Keratinocyte (primary cell): ENCODE measurements at regions not wholly inside any gene's neighbourhood (a gene's known extent, or its start where the extent isn't known, plus 50 kb on each side); places are given as distances from the start of the nearest gene placed in this dataset.

Source experiments
- DNase-seq: peaks from one replicate; pipeline ENCODE4 v3.0.0-alpha.2; 2011; ENCODE audit warnings: low read depth, missing footprints, low spot score
- FAIRE-seq: peaks from 2 replicates; lab custom pipeline; 2011; peaks lifted over from hg19 to GRCh38; lab: Jason Lieb, UNC
- H2AFZ ChIP-seq: 2 replicates; pipeline ENCODE4 v1.6.0; 2012; ENCODE audit warnings: low read length, control low read depth, inconsistent platforms; ENCODE audit not compliant: control insufficient read depth
- H3K27ac ChIP-seq: 2 replicates; pipeline ENCODE4 v1.5.1; 2011; ENCODE audit warnings: low read length; ENCODE audit not compliant: control insufficient read depth, insufficient read depth
- H3K27me3 ChIP-seq: 3 replicates; pipeline ENCODE4 v1.6.0; 2011; ENCODE audit warnings: low read length; ENCODE audit not compliant: control insufficient read depth, insufficient read depth; ENCODE audit errors: extremely low read depth
- H3K36me3 ChIP-seq, 2 experiments: 2 replicates in 1 of 2; 3 replicates in 1 of 2; pipeline ENCODE4 v1.5.1; 2011; ENCODE audit warnings: low read length in 2 of 2, mild to moderate bottlenecking in 1 of 2; ENCODE audit not compliant: control insufficient read depth in 2 of 2, insufficient read depth in 2 of 2; ENCODE audit errors: extremely low read depth in 1 of 2
- H3K4me1 ChIP-seq: 3 replicates; pipeline ENCODE4 v1.5.1; 2011; ENCODE audit warnings: low read length; ENCODE audit not compliant: control insufficient read depth, insufficient read depth; ENCODE audit errors: extremely low read depth
- H3K4me2 ChIP-seq: 3 replicates; pipeline ENCODE4 v1.6.0; 2011; ENCODE audit warnings: low read depth, low read length; ENCODE audit not compliant: control insufficient read depth, insufficient read depth; ENCODE audit errors: extremely low read depth
- H3K4me3 ChIP-seq, 3 experiments: fragments of 200-600 bp in 1 of 3; sonication (generic) in 1 of 3; 2 replicates in 2 of 3; 3 replicates in 1 of 3; pipeline ENCODE4 v1.5.1; 2011 to 2016; ENCODE audit warnings: low read length in 3 of 3, mild to moderate bottlenecking in 3 of 3, control low read depth in 2 of 3, inconsistent platforms in 1 of 3, low read depth in 1 of 3, mixed read lengths in 1 of 3, mixed run types in 1 of 3, moderate library complexity in 1 of 3; ENCODE audit not compliant: control insufficient read depth in 2 of 3, insufficient read depth in 2 of 3; ENCODE audit errors: extremely low read depth in 1 of 3
- H3K79me2 ChIP-seq: 2 replicates; pipeline ENCODE4 v1.6.0; 2012; ENCODE audit warnings: low read length; ENCODE audit not compliant: control insufficient read depth, insufficient read depth
- H3K9ac ChIP-seq: 3 replicates; pipeline ENCODE4 v1.6.0; 2011; ENCODE audit warnings: low read length; ENCODE audit not compliant: control insufficient read depth, insufficient read depth; ENCODE audit errors: extremely low read depth
- H3K9me1 ChIP-seq: 3 replicates; pipeline ENCODE4 v1.6.0; 2011; ENCODE audit warnings: low read length; ENCODE audit not compliant: control insufficient read depth, insufficient read depth; ENCODE audit errors: extremely low read depth
- H3K9me3 ChIP-seq: 2 replicates; pipeline ENCODE4 v1.5.1; 2012; ENCODE audit warnings: low read depth, low read length; ENCODE audit not compliant: control insufficient read depth
- H4K20me1 ChIP-seq: 3 replicates; pipeline ENCODE4 v1.6.0; 2011; ENCODE audit warnings: low read length; ENCODE audit not compliant: control insufficient read depth, insufficient read depth; ENCODE audit errors: extremely low read depth
- EZH2 ChIP-seq: IDR thresholded peaks from one replicate; pipeline ENCODE4 v1.6.1; 2012; ENCODE audit warnings: inconsistent platforms, mild to moderate bottlenecking, low read length, moderate library complexity
- dilution Hi-C: fragments of 300-500 bp; cut with MboI; formaldehyde crosslinking; loops from one replicate; pipeline ENCODE4 v1.7.0; 2020; ENCODE audit warnings: low sequenced_read_pairs; ENCODE audit not compliant: extremely low pct_ligation_motif_present
- TF ChIP-seq, protein P1 (sequence below), 3 experiments: IDR thresholded peaks in 1 of 3; conservative IDR thresholded peaks in 1 of 3; optimal IDR thresholded peaks in 1 of 3; 2 replicates in 2 of 3; 3 replicates in 1 of 3; pipeline versions ENCODE3 to v1.5.1; 2011; ENCODE audit warnings: low read length in 3 of 3, mild to moderate bottlenecking in 3 of 3, moderate library complexity in 2 of 3, control low read depth in 1 of 3, inconsistent platforms in 1 of 3; ENCODE audit not compliant: insufficient read depth in 2 of 3; ENCODE audit errors: extremely low read depth in 1 of 3

DNA sequence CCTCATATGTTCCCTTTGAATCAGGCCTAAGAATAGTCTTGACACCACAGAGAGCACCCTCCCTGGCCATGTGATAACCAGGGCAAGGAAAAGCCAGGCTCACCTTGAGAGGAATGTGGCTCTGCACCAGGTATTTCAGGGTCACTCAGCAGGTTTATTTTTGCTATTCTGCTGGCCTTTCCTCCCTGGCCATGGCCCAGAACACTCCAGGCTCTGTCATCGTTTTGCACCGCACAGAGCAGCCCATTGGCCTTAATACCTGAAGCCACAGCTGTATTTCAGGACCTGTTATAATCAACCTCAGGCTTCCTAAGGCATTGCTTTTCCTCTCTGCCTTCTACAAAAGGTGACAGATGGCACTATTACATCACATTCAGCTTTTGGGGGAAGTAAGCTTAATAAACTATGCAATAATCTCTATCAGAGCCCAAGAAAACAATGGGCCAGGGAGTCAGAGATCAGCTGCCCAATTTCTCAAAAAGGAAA is 668.3 kb downstream of the IRS1 start:
- Histone ChIP-seq H3K4me1 (peaks cover 5% of the 10 kb centered on the region), H3K4me3 (no peak overlapping the region), H3K79me2 (no peaks in the 10 kb centered on the region), H3K27me3 (no peaks in the 10 kb centered on the region), H4K20me1 (no peaks in the 10 kb centered on the region), H3K9me1 (no peaks in the 10 kb centered on the region), H3K9ac (no peak overlapping the region), H3K27ac (no peak overlapping the region), H3K36me3 (no peaks in the 10 kb centered on the region), H3K4me2 (no peak overlapping the region), H2AFZ (no peak overlapping the region), H3K9me3 (no peaks in the 10 kb centered on the region)
- DNase-seq (no peak), FAIRE-seq (no peak)
- dilution Hi-C loops: no loop called here
- TF ChIP-seq EZH2: no peak
- TF ChIP-seq, protein P1, sequence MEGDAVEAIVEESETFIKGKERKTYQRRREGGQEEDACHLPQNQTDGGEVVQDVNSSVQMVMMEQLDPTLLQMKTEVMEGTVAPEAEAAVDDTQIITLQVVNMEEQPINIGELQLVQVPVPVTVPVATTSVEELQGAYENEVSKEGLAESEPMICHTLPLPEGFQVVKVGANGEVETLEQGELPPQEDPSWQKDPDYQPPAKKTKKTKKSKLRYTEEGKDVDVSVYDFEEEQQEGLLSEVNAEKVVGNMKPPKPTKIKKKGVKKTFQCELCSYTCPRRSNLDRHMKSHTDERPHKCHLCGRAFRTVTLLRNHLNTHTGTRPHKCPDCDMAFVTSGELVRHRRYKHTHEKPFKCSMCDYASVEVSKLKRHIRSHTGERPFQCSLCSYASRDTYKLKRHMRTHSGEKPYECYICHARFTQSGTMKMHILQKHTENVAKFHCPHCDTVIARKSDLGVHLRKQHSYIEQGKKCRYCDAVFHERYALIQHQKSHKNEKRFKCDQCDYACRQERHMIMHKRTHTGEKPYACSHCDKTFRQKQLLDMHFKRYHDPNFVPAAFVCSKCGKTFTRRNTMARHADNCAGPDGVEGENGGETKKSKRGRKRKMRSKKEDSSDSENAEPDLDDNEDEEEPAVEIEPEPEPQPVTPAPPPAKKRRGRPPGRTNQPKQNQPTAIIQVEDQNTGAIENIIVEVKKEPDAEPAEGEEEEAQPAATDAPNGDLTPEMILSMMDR (optimal IDR thresholded peaks at IDR 0.05 in 1 of 3, IDR thresholded peaks at IDR 0.05 in 1 of 3, conservative IDR thresholded peaks at IDR 0.05 in 1 of 3; ENCODE audit: extremely low read depth in 1 of 3, insufficient read depth in 2 of 3, low read length in 3 of 3): no peak

DNA sequence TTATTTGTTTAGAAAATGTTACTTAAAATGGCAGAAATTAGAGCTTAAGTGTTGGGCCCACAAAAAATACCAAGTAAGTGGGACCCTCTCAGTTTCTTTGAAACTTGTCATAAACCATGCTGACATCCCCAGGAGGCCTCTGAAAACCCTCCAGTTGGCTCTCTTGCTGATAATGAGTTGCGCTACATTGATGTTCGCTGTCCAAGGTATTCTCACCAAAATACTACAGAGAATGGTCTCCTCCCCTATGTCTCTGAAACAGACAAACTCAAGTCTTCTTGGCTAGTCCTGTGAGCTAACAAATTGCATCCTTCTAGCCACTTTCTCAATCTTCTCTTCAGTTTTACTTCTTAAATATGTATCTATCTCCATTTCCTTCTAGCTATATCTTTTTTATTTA is 669.4 kb downstream of the IRS1 start:
- Histone ChIP-seq H3K4me2 (no peak overlapping the region), H3K9ac (no peak overlapping the region), H2AFZ (no peak overlapping the region), H4K20me1 (no peaks in the 10 kb centered on the region), H3K27ac (no peak overlapping the region), H3K9me1 (no peaks in the 10 kb centered on the region), H3K4me1 (peaks cover 7% of the 10 kb centered on the region), H3K79me2 (no peaks in the 10 kb centered on the region), H3K36me3 (no peaks in the 10 kb centered on the region), H3K4me3 (no peak overlapping the region), H3K9me3 (no peaks in the 10 kb centered on the region), H3K27me3 (no peaks in the 10 kb centered on the region)
- TF ChIP-seq, protein P1 (optimal IDR thresholded peaks at IDR 0.05 in 1 of 3, IDR thresholded peaks at IDR 0.05 in 1 of 3, conservative IDR thresholded peaks at IDR 0.05 in 1 of 3; ENCODE audit: extremely low read depth in 1 of 3, insufficient read depth in 2 of 3, low read length in 3 of 3): no peak
- no peak for TF ChIP-seq EZH2
- dilution Hi-C loops: no loop called here
- FAIRE-seq: peak; percentile 20
- no peak for DNase-seq
